ENCODE measurements at regions not wholly inside any gene's neighbourhood (a gene's known extent, or its start where the extent isn't known, plus 50 kb on each side); places are given as distances from the start of the nearest gene placed in this dataset.

DNA sequence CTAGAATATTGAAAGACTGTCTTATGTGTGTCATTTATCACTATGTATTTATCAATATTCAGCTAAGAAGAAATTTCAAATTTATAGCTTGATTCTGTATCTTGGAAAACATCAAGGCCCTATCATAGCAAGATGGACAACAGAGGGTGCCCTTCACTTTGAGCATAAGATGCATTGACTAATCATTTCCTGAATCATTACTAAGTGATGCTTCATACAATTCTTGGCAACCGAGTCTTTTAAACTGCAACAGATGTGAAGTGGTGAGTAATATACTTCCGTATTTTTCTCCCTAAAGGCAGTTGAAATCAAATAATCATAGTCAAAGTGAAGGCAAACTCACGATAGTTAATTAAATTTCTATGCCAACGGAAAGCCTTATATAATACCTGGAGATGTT is 318.6 kb upstream of the RGMB start:
- POLR2A ChIA-PET, result no interaction called here

DNA sequence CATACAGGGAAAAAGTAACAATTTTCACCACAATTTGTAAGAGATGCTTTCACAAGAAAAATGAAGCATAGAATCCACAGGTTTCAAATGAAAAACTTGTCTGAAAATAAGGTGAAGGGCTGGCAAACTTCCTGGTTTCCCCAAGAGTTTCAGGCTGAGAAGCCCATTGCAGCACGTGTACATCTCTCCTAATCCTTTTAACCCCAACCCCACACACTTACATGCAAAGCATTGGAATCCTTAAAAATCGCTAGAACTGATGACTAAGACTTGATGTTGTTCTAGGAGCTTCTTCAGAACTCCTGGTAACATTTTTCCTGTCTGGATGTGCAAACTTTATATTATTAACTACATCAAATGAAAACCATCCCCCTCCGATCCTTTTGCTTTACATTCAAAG is 317.8 kb upstream of the RGMB start:
- DNase-seq (ENCODE audit: extremely low spot score), result no peak
- POLR2A ChIA-PET, result no interaction called here
- CTCF ChIA-PET, result interaction anchor here (1.3 kb wide), 1 partner anchor 32 kb away, joined by 3 read pairs; no protein-coding TSS in a partner anchor
- TF ChIP-seq, protein P1, sequence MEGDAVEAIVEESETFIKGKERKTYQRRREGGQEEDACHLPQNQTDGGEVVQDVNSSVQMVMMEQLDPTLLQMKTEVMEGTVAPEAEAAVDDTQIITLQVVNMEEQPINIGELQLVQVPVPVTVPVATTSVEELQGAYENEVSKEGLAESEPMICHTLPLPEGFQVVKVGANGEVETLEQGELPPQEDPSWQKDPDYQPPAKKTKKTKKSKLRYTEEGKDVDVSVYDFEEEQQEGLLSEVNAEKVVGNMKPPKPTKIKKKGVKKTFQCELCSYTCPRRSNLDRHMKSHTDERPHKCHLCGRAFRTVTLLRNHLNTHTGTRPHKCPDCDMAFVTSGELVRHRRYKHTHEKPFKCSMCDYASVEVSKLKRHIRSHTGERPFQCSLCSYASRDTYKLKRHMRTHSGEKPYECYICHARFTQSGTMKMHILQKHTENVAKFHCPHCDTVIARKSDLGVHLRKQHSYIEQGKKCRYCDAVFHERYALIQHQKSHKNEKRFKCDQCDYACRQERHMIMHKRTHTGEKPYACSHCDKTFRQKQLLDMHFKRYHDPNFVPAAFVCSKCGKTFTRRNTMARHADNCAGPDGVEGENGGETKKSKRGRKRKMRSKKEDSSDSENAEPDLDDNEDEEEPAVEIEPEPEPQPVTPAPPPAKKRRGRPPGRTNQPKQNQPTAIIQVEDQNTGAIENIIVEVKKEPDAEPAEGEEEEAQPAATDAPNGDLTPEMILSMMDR (IDR thresholded peaks at IDR 0.05; ENCODE audit: control extremely low read depth, extremely low read depth, low read depth, missing control alignments), result no peak

More for the DNA sequence above, 318.6 kb upstream of the RGMB start:
- CTCF ChIA-PET, result no interaction called here
- DNase-seq (ENCODE audit: extremely low spot score), result no peak
- TF ChIP-seq, protein P1 (IDR thresholded peaks at IDR 0.05; ENCODE audit: control extremely low read depth, extremely low read depth, low read depth, missing control alignments), result no peak

DNA sequence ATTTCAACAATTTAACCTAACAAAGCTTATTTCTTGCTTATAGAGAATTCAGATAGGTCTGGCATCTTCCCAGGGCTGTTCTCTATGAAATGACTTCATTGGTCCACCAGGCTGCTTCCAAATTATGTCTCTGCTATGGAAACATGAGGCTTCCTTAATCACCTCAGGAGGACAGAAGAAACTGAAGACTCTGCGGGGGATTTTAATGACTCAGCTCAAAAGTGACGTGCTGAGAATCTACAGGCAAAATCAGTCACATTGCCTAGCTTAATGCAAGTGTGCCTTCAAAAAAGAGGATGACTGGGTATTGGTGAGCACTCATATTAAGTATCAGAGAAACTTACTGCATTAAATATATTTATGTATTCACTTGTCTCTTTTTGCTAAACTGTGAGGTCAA is 315.5 kb upstream of the RGMB start:
- no peak for DNase-seq (ENCODE audit: extremely low spot score)
- ChIA-PET CTCF (interaction anchor here (0.9 to 1.5 kb wide), 4 partner anchors 10 to 32 kb away, joined by 3 read pairs; no protein-coding TSS in a partner anchor), POLR2A (no interaction called here)
- TF ChIP-seq, protein P1 (IDR thresholded peaks at IDR 0.05; ENCODE audit: control extremely low read depth, extremely low read depth, low read depth, missing control alignments), result no peak

DNA sequence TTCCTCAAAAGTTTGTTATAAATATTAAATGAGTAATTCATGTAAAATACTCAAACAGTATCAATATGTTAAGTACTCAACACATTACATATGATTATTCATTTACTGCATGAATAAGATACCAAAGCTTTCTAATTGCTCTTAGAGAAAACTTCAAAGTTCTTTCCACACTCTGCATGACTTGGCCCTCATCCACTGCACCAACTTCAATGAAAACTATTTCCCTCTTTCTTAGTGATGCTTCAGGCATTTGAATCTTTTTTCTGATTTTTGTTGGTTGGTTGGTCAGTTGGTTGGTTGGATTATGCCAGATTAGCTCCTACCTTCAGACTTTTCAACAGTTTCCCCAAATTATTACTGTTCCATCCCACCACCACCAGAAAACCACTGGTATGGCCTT is 314.7 kb upstream of the RGMB start:
- TF ChIP-seq, protein P1 (IDR thresholded peaks at IDR 0.05; ENCODE audit: control extremely low read depth, extremely low read depth, low read depth, missing control alignments), result no peak
- ChIA-PET CTCF (interaction anchor here (1.3 to 1.4 kb wide), 2 partner anchors 10 to 16 kb away, joined by 3 read pairs; no protein-coding TSS in a partner anchor), POLR2A (no interaction called here)
- DNase-seq (ENCODE audit: extremely low spot score), result no peak

DNA sequence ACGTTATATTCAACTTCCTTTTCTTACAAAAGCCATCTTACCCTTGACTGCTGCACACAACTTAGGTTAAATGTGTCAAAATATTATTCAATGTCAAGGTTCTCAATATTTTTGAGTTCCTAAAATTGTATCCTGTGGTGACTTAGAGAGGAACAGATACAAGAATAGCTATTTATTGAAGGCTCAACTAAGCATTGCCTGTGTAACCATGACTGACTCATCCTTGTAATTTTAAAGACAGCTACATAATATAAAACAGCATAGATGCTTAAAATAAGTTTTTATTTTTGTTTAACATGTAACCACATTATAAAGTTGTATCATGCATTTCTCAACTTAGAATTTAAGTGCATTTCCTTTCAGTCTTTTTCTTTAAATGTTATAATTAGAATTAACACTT is 312.9 kb upstream of the RGMB start:
- TF ChIP-seq, protein P1 (IDR thresholded peaks at IDR 0.05; ENCODE audit: control extremely low read depth, extremely low read depth, low read depth, missing control alignments), result no peak
- DNase-seq (ENCODE audit: extremely low spot score), result no peak
- ChIA-PET CTCF (interaction anchor here (0.7 to 1.0 kb wide), 2 partner anchors 9 to 13 kb away, joined by 3 read pairs; no protein-coding TSS in a partner anchor), POLR2A (no interaction called here)

DNA sequence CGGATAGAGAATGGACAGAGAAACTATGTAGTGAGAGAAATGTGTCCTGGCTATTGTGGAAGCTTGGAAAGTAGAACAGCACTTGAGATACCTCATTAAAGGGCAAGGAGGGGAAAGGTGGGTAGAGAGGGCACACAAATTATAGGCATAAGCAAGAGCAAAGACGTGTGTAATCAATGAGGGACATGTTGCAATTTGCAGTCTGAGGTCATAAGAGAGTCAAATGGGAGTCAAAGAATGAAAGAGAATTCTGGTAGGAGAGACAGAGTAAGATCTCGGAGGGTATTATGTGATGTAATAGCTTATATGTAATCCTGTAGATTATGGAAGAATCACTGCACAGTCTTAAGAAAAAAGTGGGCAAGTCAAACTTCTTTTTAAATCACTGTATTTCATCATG is 312.0 kb upstream of the RGMB start:
- CTCF ChIA-PET, result interaction anchor here (1.5 kb wide), 1 partner anchor 22 kb away, joined by 3 read pairs; no protein-coding TSS in a partner anchor
- TF ChIP-seq, protein P1 (IDR thresholded peaks at IDR 0.05; ENCODE audit: control extremely low read depth, extremely low read depth, low read depth, missing control alignments), result no peak
- POLR2A ChIA-PET, result no interaction called here
- no peak for DNase-seq (ENCODE audit: extremely low spot score)

Measured in GM10248 (cell line).